ENCODE measurements at regions not wholly inside any gene's neighbourhood (a gene's known extent, or its start where the extent isn't known, plus 50 kb on each side); places are given as distances from the start of the nearest gene placed in this dataset.

GRCh38 chr20:48292806-48293205 lies 507.5 kb upstream of the SULF2 start:
- DNase-seq, result no peak

GRCh38 chr20:48291896-48292295 lies 506.6 kb upstream of the SULF2 start:
- DNase-seq, result no peak

- DNase-seq, result no peak
These were observed 503.7 kb upstream of the SULF2 start for GRCh38 chr20:48288930-48289507.

GRCh38 chr20:48287552-48288170 lies 502.4 kb upstream of the SULF2 start:
- no peak for DNase-seq

- DNase-seq, result no peak
These were observed 501.8 kb upstream of the SULF2 start for GRCh38 chr20:48287021-48287494.

- no peak for DNase-seq
These were observed 501.3 kb upstream of the SULF2 start for GRCh38 chr20:48286601-48287000.

GRCh38 chr20:48285656-48286055 lies 500.4 kb upstream of the SULF2 start:
- no peak for DNase-seq

GRCh38 chr20:48284837-48285236 lies 499.6 kb upstream of the SULF2 start:
- peak; percentile 39 for DNase-seq

GRCh38 chr20:48284315-48284714 lies 499.0 kb upstream of the SULF2 start:
- no peak for DNase-seq

- DNase-seq, result no peak
These were observed 498.3 kb upstream of the SULF2 start for GRCh38 chr20:48283470-48284110.

GRCh38 chr20:48282591-48283228 lies 497.4 kb upstream of the SULF2 start:
- no peak for DNase-seq

GRCh38 chr20:48281501-48281900 lies 496.2 kb upstream of the SULF2 start:
- no peak for DNase-seq

- no peak for DNase-seq
These were observed 493.7 kb upstream of the SULF2 start for GRCh38 chr20:48278961-48279481.

GRCh38 chr20:48277266-48277665 lies 492.0 kb upstream of the SULF2 start:
- DNase-seq, result no peak

GRCh38 chr20:48276021-48276342 lies 490.7 kb upstream of the SULF2 start:
- no peak for DNase-seq

GRCh38 chr20:48275286-48276020 lies 490.2 kb upstream of the SULF2 start:
- DNase-seq, result no peak

- DNase-seq, result no peak
These were observed 488.6 kb upstream of the SULF2 start for GRCh38 chr20:48273843-48274242.

- DNase-seq, result no peak
These were observed 485.6 kb upstream of the SULF2 start for GRCh38 chr20:48270885-48271284.

GRCh38 chr20:48267860-48268633 lies 482.8 kb upstream of the SULF2 start:
- no peak for DNase-seq

GRCh38 chr20:48266571-48266970 lies 481.3 kb upstream of the SULF2 start:
- no peak for DNase-seq

- DNase-seq, result no peak
These were observed 480.5 kb upstream of the SULF2 start for GRCh38 chr20:48265791-48266190.

- no peak for DNase-seq
These were observed 477.7 kb upstream of the SULF2 start for GRCh38 chr20:48262955-48263354.
